GM12872 (cell line): ENCODE measurements at regions not wholly inside any gene's neighbourhood (a gene's known extent, or its start where the extent isn't known, plus 50 kb on each side); places are given as distances from the start of the nearest gene placed in this dataset.

Experiments used
- CTCF ChIP-seq: IDR thresholded peaks from 3 replicates; pipeline ENCODE4 v1.5.1; 2011; ENCODE audit warnings: low read depth, mild to moderate bottlenecking, low read length, moderate library complexity; ENCODE audit not compliant: insufficient read depth

DNA sequence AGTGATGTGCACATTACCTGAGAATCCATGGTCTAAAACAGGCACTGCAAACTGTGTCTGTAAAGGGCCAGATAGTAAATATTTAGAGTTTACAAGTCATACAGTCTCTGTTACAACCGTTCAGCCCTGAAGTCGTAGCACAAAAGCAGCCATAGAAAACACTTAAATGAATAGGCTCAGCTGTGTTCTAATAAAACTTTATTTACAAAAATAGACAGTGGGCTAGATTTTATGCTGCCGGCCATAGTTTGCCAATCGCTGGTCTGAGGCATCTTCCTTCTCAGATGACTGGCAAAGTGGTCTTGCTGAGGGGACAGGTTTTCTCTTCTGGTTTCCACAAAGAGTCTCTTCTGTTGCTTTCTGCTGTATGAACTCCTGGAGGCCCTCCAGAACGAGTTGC is 121.7 kb downstream of the EMX2 start:
- TF ChIP-seq CTCF: no peak

- no peak for TF ChIP-seq CTCF
These were observed 123.6 kb downstream of the EMX2 start for GRCh38 chr10:117666166-117666565.

GRCh38 chr10:117666965-117667364 is 124.4 kb downstream of the EMX2 start:
- TF ChIP-seq CTCF: no peak

GRCh38 chr10:117667831-117668230 is 125.3 kb downstream of the EMX2 start:
- TF ChIP-seq CTCF: no peak

DNA sequence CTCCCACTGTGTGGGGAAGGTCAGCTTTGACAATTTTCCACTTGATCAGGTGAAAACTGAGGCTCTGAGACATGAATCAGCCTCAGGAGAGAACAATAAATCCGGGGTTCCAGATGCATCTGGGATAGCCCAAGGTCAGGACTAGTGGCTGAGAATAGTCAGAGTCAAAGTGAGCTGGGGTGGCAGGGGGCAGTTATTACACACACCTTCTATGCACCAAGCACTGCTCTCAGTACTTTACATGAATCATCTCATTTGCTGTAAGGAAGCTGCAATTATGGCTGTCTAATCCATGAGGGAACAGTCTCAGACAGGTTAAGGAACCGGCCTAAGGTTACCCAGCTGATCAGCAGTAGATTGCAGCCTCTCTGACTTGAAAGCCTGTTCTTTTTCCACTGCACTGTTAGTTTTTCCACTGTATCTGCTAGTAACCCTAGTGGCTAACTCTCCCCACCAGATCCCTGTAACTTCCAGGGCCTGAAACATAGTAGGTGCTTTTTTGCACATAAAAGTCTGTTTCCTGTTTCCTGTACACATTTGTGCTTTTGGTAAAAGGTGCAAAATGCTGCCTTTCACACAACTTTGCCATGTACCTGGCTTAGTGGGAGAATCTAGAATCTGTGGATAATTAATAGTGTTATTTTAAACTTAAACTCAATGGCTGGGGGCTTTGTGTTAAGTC is 125.9 kb downstream of the EMX2 start:
- no peak for TF ChIP-seq CTCF

- no peak for TF ChIP-seq CTCF
These were observed 126.6 kb downstream of the EMX2 start for GRCh38 chr10:117669122-117669521.

GRCh38 chr10:117670116-117670904 is 127.8 kb downstream of the EMX2 start:
- TF ChIP-seq CTCF: no peak
